ENCODE measurements at regions not wholly inside any gene's neighbourhood (a gene's known extent, or its start where the extent isn't known, plus 50 kb on each side); places are given as distances from the start of the nearest gene placed in this dataset.

DNA sequence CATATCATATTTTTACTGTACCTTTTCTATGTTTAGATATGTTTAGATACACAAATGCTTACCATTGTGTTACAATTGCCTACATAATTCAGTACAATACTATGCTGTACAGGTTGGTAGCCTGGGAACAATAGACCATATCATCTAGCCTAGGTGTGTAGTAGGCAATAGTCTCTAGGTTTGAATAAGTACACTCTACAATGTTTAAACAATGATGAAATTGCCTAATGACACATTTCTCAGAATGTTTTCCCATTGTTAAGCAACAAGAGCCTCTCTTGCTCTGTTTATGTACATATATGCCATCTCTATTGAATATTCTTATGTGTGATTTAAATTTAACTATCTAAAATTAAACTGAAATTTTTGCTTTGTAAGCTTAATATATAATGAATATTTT is 209.6 kb upstream of the ST8SIA4 start:
- TF ChIP-seq, protein P1, sequence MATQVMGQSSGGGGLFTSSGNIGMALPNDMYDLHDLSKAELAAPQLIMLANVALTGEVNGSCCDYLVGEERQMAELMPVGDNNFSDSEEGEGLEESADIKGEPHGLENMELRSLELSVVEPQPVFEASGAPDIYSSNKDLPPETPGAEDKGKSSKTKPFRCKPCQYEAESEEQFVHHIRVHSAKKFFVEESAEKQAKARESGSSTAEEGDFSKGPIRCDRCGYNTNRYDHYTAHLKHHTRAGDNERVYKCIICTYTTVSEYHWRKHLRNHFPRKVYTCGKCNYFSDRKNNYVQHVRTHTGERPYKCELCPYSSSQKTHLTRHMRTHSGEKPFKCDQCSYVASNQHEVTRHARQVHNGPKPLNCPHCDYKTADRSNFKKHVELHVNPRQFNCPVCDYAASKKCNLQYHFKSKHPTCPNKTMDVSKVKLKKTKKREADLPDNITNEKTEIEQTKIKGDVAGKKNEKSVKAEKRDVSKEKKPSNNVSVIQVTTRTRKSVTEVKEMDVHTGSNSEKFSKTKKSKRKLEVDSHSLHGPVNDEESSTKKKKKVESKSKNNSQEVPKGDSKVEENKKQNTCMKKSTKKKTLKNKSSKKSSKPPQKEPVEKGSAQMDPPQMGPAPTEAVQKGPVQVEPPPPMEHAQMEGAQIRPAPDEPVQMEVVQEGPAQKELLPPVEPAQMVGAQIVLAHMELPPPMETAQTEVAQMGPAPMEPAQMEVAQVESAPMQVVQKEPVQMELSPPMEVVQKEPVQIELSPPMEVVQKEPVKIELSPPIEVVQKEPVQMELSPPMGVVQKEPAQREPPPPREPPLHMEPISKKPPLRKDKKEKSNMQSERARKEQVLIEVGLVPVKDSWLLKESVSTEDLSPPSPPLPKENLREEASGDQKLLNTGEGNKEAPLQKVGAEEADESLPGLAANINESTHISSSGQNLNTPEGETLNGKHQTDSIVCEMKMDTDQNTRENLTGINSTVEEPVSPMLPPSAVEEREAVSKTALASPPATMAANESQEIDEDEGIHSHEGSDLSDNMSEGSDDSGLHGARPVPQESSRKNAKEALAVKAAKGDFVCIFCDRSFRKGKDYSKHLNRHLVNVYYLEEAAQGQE (IDR thresholded peaks at IDR 0.05; ENCODE audit: insufficient read depth in 1 of 2, low read depth in 2 of 2, low read length in 1 of 2) = no peak
- no peak for TF ChIP-seq POLR2AphosphoS5 (IDR thresholded peaks at IDR 0.05; ENCODE audit: low read depth, low read length)
